CD4-positive, alpha-beta memory T cell (primary cell): ENCODE measurements at regions not wholly inside any gene's neighbourhood (a gene's known extent, or its start where the extent isn't known, plus 50 kb on each side); places are given as distances from the start of the nearest gene placed in this dataset.

Experiments used
- CTCF ChIA-PET: fragments of 350-600 bp; sonication (Branson Sonifier 250); formaldehyde crosslinking; loops from one replicate; lab custom pipeline; 2021; ENCODE audit warnings: inconsistent platforms; ENCODE audit not compliant: partially characterized antibody; lab: Charles Lee
- POLR2A ChIA-PET: fragments of 350-600 bp; sonication (Branson Sonifier 250); formaldehyde crosslinking; loops from one replicate; lab custom pipeline; 2021; ENCODE audit not compliant: partially characterized antibody; lab: Charles Lee
- DNase-seq, 5 donors: peaks; one replicate each; pipeline versions ENCODE4 v3.0.0 to v3.0.0-alpha.2; 2020 to 2022; ENCODE audit warnings: mixed read lengths in 1 of 5
- H3K27ac ChIP-seq: one replicate; pipeline ENCODE4 v1.7.0; 2013; ENCODE audit warnings: low read depth, low read length
- H3K27me3 ChIP-seq: 2 replicates; pipeline ENCODE4 v1.7.0; 2013; ENCODE audit warnings: mild to moderate bottlenecking, low read length, moderate library complexity; ENCODE audit not compliant: insufficient read depth
- H3K36me3 ChIP-seq: 2 replicates; pipeline ENCODE4 v1.7.0; 2013; ENCODE audit warnings: mild to moderate bottlenecking, low read length, moderate library complexity; ENCODE audit not compliant: insufficient read depth
- H3K4me1 ChIP-seq: 2 replicates; pipeline ENCODE4 v1.7.0; 2013; ENCODE audit warnings: mild to moderate bottlenecking, low read length, moderate library complexity; ENCODE audit not compliant: insufficient read depth
- H3K4me3 ChIP-seq, 2 donors: one replicate each; pipeline ENCODE4 v1.7.0; 2013; ENCODE audit warnings: low read length in 2 of 2, mild to moderate bottlenecking in 1 of 2
- H3K9me3 ChIP-seq, 2 donors: one replicate each; pipeline ENCODE4 v1.7.0; 2013; ENCODE audit warnings: low read length in 2 of 2, control low read depth in 1 of 2; ENCODE audit not compliant: control insufficient read depth in 1 of 2
- H3K27ac Mint-ChIP-seq, 7 donors: one replicate each; pipeline ENCODE4 v1.8.0; 2020 to 2021; ENCODE audit warnings: mixed read lengths in 7 of 7, mild to moderate bottlenecking in 6 of 7, inconsistent platforms in 3 of 7, moderate library complexity in 3 of 7
- H3K27me3 Mint-ChIP-seq, 2 donors: one replicate each; pipeline ENCODE4 v1.8.0; 2020 to 2021; ENCODE audit warnings: mixed read lengths in 2 of 2
- H3K36me3 Mint-ChIP-seq, 2 donors: one replicate each; pipeline ENCODE4 v1.8.0; 2020 to 2021; ENCODE audit warnings: mixed read lengths in 2 of 2, inconsistent platforms in 1 of 2, mild to moderate bottlenecking in 1 of 2
- H3K4me1 Mint-ChIP-seq, 4 donors: one replicate each; pipeline ENCODE4 v1.8.0; 2020 to 2021; ENCODE audit warnings: mixed read lengths in 4 of 4, mild to moderate bottlenecking in 1 of 4
- H3K4me3 Mint-ChIP-seq, 8 donors: one replicate each; pipeline ENCODE4 v1.8.0; 2020 to 2021; ENCODE audit warnings: mixed read lengths in 8 of 8, mild to moderate bottlenecking in 7 of 8, moderate library complexity in 6 of 8, inconsistent platforms in 3 of 8
- H3K9me3 Mint-ChIP-seq, 8 donors: one replicate each; pipeline ENCODE4 v1.8.0; 2020 to 2021; ENCODE audit warnings: mixed read lengths in 8 of 8, mild to moderate bottlenecking in 5 of 8, inconsistent platforms in 3 of 8, moderate library complexity in 1 of 8
- intact Hi-C: fragments of 100-400 bp; cut with micrococcal nuclease; formaldehyde crosslinking; loops from one replicate; pipeline ENCODE4 v1.15.1; 2023

GRCh38 chr15:77540312-77541060 lies 92.2 kb downstream of the LINGO1 start:
- ChIA-PET POLR2A (no interaction called here), CTCF (no interaction called here)
- Mint-ChIP-seq H3K4me3 (no peak overlapping the region), H3K4me1 (peaks cover 2 to 12% (median 4%) of the 10 kb centered on the region in 4 donors), H3K36me3 (no peaks in the 10 kb centered on the region), H3K9me3 (no peaks in the 10 kb centered on the region), H3K27ac (no peak overlapping the region), H3K27me3 (peaks cover 3 to 5% of the 10 kb centered on the region in 2 donors)
- H3K36me3 ChIP-seq: no peaks in the 10 kb centered on the region
- no peaks in the 10 kb centered on the region for H3K9me3 ChIP-seq
- no peak for DNase-seq
- no peak overlapping the region for H3K4me3 ChIP-seq
- H3K4me1 ChIP-seq: peaks cover 12% of the 10 kb centered on the region
- H3K27me3 ChIP-seq: no peaks in the 10 kb centered on the region
- intact Hi-C loops: no loop called here
- no peak overlapping the region for H3K27ac ChIP-seq

DNA sequence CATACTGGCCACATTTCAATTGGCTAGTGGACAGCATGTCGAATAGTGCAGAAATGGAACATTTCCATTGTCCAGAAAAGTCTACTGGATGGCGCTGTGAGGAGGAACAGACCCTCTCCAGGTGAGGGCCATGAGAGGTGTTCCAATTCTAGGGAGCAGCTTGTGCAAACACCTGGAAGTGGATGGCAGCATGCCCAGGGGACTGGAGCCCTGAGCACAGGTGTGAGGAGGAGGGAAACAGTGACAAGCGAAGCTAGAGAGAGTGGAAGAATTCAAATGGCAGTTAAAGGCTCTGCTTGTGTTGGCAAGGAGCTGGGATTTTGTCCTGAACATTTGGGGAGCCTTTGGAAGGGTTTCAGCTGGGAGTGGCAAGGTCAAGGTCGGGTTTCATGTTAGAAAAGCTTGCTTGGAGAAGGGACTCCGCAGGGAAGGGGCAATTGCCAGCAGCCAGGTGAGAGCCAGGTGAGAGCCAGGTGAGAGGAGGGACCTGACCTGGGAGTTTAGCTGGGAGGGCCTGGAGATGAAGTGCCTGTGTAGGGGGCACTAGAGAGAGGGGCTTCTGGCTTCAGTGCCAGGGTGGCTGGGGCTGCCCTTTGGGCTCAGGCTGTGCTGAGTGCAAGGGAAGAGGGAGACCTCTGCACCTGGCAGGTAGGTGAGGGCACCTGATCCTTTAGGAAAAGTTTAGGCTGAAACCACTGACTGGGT lies 93.8 kb downstream of the LINGO1 start:
- H3K9me3 ChIP-seq: no peaks in the 10 kb centered on the region
- ChIA-PET CTCF (no interaction called here), POLR2A (no interaction called here)
- Mint-ChIP-seq H3K9me3 (no peaks in the 10 kb centered on the region), H3K27me3 (peaks cover 3 to 9% of the 10 kb centered on the region in 2 donors), H3K27ac (no peak overlapping the region), H3K4me3 (no peak overlapping the region), H3K4me1 (peaks cover 2 to 12% (median 4%) of the 10 kb centered on the region in 4 donors), H3K36me3 (no peaks in the 10 kb centered on the region)
- H3K27ac ChIP-seq: no peak overlapping the region
- H3K36me3 ChIP-seq: no peaks in the 10 kb centered on the region
- no peaks in the 10 kb centered on the region for H3K27me3 ChIP-seq
- H3K4me3 ChIP-seq: no peak overlapping the region
- H3K4me1 ChIP-seq: peaks cover 12% of the 10 kb centered on the region
- no peak for DNase-seq
- intact Hi-C loops: no loop called here

DNA sequence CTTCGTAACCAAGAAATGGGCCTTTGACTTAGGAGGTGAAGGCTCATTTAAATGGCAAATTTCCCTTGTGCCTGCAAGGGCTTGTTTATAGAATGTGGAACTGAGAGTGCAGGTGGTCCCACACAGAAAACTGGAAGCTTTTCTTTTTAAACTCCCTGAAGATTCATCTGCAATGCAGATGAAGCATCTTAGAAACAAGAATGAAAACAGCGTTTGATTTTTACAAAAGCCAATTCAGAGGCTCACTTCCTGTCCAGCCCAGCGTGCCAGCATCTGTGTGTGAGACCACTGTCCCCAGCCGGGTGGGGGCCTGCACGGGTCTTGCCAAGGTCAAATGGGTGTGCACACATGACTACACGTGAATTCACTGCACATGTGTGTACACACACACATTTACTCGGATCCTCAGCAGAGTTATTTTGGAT lies 94.7 kb downstream of the LINGO1 start:
- Histone ChIP-seq H3K4me1 (peaks cover 5% of the 10 kb centered on the region), H3K36me3 (no peaks in the 10 kb centered on the region), H3K27ac (no peak overlapping the region), H3K27me3 (no peaks in the 10 kb centered on the region), H3K4me3 (no peak overlapping the region), H3K9me3 (no peaks in the 10 kb centered on the region)
- DNase-seq: no peak
- intact Hi-C loops: no loop called here
- Mint-ChIP-seq H3K9me3 (no peaks in the 10 kb centered on the region), H3K36me3 (no peaks in the 10 kb centered on the region), H3K4me1 (peaks cover 2 to 6% (median 4%) of the 10 kb centered on the region in 4 donors), H3K4me3 (no peak overlapping the region), H3K27me3 (peaks cover 3 to 10% of the 10 kb centered on the region in 2 donors), H3K27ac (no peak overlapping the region)
- ChIA-PET POLR2A (no interaction called here), CTCF (no interaction called here)

GRCh38 chr15:77537006-77537405 lies 95.7 kb downstream of the LINGO1 start:
- peaks cover 8 to 10% of the 10 kb centered on the region in 2 donors for H3K27me3 Mint-ChIP-seq
- no peaks in the 10 kb centered on the region for H3K36me3 Mint-ChIP-seq
- Histone ChIP-seq H3K9me3 (no peaks in the 10 kb centered on the region), H3K4me3 (no peak overlapping the region), H3K4me1 (no peaks in the 10 kb centered on the region), H3K27me3 (no peaks in the 10 kb centered on the region), H3K27ac (no peak overlapping the region), H3K36me3 (no peaks in the 10 kb centered on the region)
- no peak for DNase-seq
- no peaks in the 10 kb centered on the region for H3K9me3 Mint-ChIP-seq
- H3K4me1 Mint-ChIP-seq: no peaks in the 10 kb centered on the region
- intact Hi-C loops: no loop called here
- no peak overlapping the region for H3K27ac Mint-ChIP-seq
- ChIA-PET CTCF (no interaction called here), POLR2A (no interaction called here)
- no peak overlapping the region for H3K4me3 Mint-ChIP-seq

- POLR2A ChIA-PET: no interaction called here
- Mint-ChIP-seq H3K27me3 (peaks cover 8 to 10% of the 10 kb centered on the region in 2 donors), H3K36me3 (no peaks in the 10 kb centered on the region), H3K4me3 (no peak overlapping the region), H3K27ac (no peak overlapping the region), H3K9me3 (no peaks in the 10 kb centered on the region), H3K4me1 (no peaks in the 10 kb centered on the region)
- H3K4me3 ChIP-seq: no peak overlapping the region
- no peak overlapping the region for H3K27ac ChIP-seq
- no peak for DNase-seq
- intact Hi-C loops: no loop called here
- H3K36me3 ChIP-seq: no peaks in the 10 kb centered on the region
- CTCF ChIA-PET: no interaction called here
- no peaks in the 10 kb centered on the region for H3K27me3 ChIP-seq
- no peaks in the 10 kb centered on the region for H3K4me1 ChIP-seq
- H3K9me3 ChIP-seq: no peaks in the 10 kb centered on the region
Measured at GRCh38 chr15:77535845-77536244, 96.9 kb downstream of the LINGO1 start.
